ENCODE measurements at regions not wholly inside any gene's neighbourhood (a gene's known extent, or its start where the extent isn't known, plus 50 kb on each side); places are given as distances from the start of the nearest gene placed in this dataset.
"Not testable (repeated sequence)": the region's sequence is repeated elsewhere in the genome, so short reads cannot be mapped to it uniquely, and the experiment has no call there.

- CTCF ChIA-PET: no interaction called here
- DNase-seq (ENCODE audit: extremely low spot score): no peak
- no peak for TF ChIP-seq CTCF (IDR thresholded peaks at IDR 0.05; ENCODE audit: control extremely low read depth, extremely low read depth, low read depth, missing control alignments)
- POLR2A ChIA-PET: no interaction called here
Observed at GRCh38 chr1:30083800-30084464, 639.5 kb downstream of the MATN1 start.

DNA sequence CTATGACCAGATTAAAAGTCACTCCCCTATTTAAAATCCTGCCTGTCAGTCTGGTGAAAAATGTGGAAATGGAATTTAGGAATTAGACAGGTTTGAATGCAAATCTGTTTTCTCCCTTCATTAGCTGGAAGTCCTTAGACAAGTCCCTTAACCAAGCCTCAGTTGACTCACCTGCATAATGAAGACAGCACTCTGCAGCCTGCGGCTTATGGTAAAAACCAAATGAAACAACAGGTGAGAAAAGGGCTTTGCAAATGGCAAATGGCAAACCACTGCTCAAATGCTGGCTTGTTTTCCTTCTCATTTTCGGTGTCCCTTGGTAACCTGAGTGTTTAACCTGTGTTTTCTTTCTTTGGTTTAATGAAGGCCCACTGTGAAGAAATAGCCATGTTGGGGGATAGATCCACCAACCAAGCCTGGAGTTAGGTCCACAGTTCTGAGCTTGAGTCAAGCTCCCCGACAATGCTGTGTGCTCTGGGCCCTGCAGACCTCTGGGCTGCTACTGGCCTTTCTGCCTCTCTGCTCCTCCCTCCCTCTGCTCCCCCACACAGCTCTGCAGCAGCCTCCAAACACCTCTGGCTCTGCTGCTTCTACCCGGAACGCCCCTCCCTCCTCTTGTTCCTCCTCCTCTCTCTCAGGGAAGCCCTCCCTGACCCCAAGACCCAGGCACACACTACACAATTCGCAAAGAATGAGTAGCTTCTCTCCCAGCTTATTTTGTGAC, 641.8 kb downstream of the MATN1 start:
- ChIA-PET POLR2A (no interaction called here), CTCF (interaction anchor here (1.0 to 1.5 kb wide), 2 partner anchors 10 to 12 kb away, joined by 3 read pairs; no protein-coding TSS in a partner anchor)
- no peak for TF ChIP-seq CTCF (IDR thresholded peaks at IDR 0.05; ENCODE audit: control extremely low read depth, extremely low read depth, low read depth, missing control alignments)

GRCh38 chr1:30075916-30076315, 647.5 kb downstream of the MATN1 start:
- POLR2A ChIA-PET; DNase-seq (ENCODE audit: extremely low spot score); CTCF ChIA-PET: not testable (repeated sequence)

More for the DNA sequence above, 641.8 kb downstream of the MATN1 start:
- DNase-seq (ENCODE audit: extremely low spot score): no peak

GRCh38 chr1:30068787-30069472, 654.5 kb downstream of the MATN1 start:
- ChIA-PET CTCF (no interaction called here), POLR2A (no interaction called here)
- TF ChIP-seq CTCF (IDR thresholded peaks at IDR 0.05; ENCODE audit: control extremely low read depth, extremely low read depth, low read depth, missing control alignments): no peak
- no peak for DNase-seq (ENCODE audit: extremely low spot score)

- no peak for TF ChIP-seq CTCF (IDR thresholded peaks at IDR 0.05; ENCODE audit: control extremely low read depth, extremely low read depth, low read depth, missing control alignments)
- POLR2A ChIA-PET: no interaction called here
- CTCF ChIA-PET: no interaction called here
- DNase-seq (ENCODE audit: extremely low spot score): no peak
Observed at GRCh38 chr1:30064547-30064946, 658.8 kb downstream of the MATN1 start.

DNA sequence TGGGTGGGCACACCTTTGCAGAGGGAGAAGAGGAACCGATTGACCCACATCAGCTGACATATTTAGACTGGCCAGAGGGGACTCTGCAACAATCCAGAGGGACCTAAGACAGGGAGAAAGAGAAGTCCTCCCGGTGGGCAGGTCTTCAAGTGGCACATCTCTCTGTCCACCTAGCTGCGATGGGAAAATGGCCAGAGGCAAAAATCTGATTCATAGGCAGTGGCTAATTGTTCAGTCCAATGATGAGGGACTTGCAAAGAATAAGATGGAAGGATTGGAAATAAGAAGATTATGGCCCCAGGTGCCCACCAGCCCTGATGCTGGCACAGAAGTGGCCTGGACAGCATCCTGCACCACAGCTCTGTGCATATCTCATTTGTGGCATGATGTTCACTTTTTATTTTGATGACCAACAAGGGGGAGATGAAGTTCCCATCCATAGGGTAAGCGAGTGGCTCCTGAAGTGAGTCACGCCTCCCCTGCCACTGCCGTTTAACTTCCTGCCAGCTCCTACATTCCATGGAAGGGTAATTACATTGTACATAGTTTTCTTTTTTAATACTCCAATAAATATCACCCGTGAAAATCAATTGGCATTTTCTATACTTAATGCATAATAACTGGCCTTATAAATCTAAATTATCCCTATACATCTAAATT, 659.6 kb downstream of the MATN1 start:
- CTCF ChIA-PET: no interaction called here
- no peak for TF ChIP-seq CTCF (IDR thresholded peaks at IDR 0.05; ENCODE audit: control extremely low read depth, extremely low read depth, low read depth, missing control alignments)
- POLR2A ChIA-PET: no interaction called here

More for the DNA sequence above, 659.6 kb downstream of the MATN1 start:
- DNase-seq (ENCODE audit: extremely low spot score): no peak

All from GM10248 (cell line).